ENCODE measurements at regions not wholly inside any gene's neighbourhood (a gene's known extent, or its start where the extent isn't known, plus 50 kb on each side); places are given as distances from the start of the nearest gene placed in this dataset.

DNA sequence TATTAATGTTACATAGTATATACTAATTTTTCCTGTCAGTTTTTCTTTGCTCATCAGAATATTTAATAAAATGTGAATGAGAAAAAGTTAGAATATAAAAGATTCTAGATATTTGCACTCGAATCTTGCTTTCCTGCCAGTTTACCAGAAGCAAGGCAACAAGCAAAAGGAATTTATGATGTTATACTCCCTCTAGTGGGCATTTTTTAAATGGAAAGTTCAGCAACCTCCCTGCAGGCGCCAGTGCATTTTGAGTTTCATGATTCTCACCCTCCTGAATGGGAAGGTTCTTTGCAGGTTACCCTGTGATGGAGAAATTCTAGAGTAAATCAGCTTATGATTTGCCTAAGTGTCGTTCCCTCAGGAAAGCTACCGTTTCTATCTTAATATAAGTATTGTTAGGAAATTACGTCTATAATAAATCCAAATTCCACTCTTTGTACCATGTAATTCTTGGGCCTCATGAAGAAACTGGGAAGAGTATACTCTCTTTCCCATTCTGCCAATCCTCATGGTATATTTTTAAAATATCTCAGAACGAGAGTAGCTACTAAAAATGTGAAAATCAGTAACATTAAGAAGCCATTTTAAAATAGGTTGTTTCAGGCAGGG lies 350.0 kb downstream of the CRPPA start (continued):
- TF ChIP-seq EZH2 (IDR thresholded peaks at IDR 0.05; ENCODE audit: low read depth, unreplicated experiment): no peak

GRCh38 chr7:16070806-16071205 lies 350.5 kb downstream of the CRPPA start:
- H3K27me3 ChIP-seq (ENCODE audit: insufficient read depth): no peaks in the 10 kb centered on the region
- Mint-ChIP-seq H3K36me3 (ENCODE audit: low read depth) (no peaks in the 10 kb centered on the region), H3K9me3 (no peaks in the 10 kb centered on the region), H3K27me3 (ENCODE audit: insufficient read depth, low read depth, poor library complexity) (no peaks in the 10 kb centered on the region), H3K4me3 (no peak overlapping the region), H3K4me1 (peaks cover 14% of the 10 kb centered on the region; the same call in 2 of the 3 replicates), H3K27ac (no peak overlapping the region)
- no peak overlapping the region for H3K4me2 ChIP-seq
- no peak overlapping the region for H3K27ac ChIP-seq (ENCODE audit: low read depth)
- no peak for DNase-seq (ENCODE audit: low spot score)
- no peaks in the 10 kb centered on the region for H3K9me2 ChIP-seq (ENCODE audit: insufficient read depth)
- no peak overlapping the region for H2AFZ ChIP-seq
- ATAC-seq: no peak
- peaks cover 3% of the 10 kb centered on the region; the same call in 1 of the 2 replicates for H3K4me1 ChIP-seq (ENCODE audit: insufficient read depth)
- H3K36me3 ChIP-seq (ENCODE audit: insufficient read depth): no peaks in the 10 kb centered on the region
- H4K20me1 ChIP-seq (replicated peaks; ENCODE audit: insufficient read depth): no peaks in the 10 kb centered on the region
- TF ChIP-seq STAT1 (IDR thresholded peaks at IDR 0.05; ENCODE audit: unreplicated experiment) (no peak), ZNF331 (CRISPR knock-in tag; IDR thresholded peaks at IDR 0.05; ENCODE audit: low read depth) (no peak), EZH2 (IDR thresholded peaks at IDR 0.05; ENCODE audit: low read depth, unreplicated experiment) (no peak), CTCF (conservative IDR thresholded peaks at IDR 0.05; ENCODE audit: low read depth in 2 of 2) (no peak), JUNB (IDR thresholded peaks at IDR 0.05; ENCODE audit: unreplicated experiment) (no peak), CREB1 (CRISPR knock-in tag; IDR thresholded peaks at IDR 0.05; ENCODE audit: low read depth) (no peak), POLR2AphosphoS5 (IDR thresholded peaks at IDR 0.05; ENCODE audit: low read depth) (no peak), ZNF462 (CRISPR knock-in tag; IDR thresholded peaks at IDR 0.05) (no peak), NANOG (IDR thresholded peaks at IDR 0.05; ENCODE audit: borderline replicate concordance) (no peak), ZNF114 (CRISPR knock-in tag; IDR thresholded peaks at IDR 0.05) (no peak), EZH2phosphoT487 (IDR thresholded peaks at IDR 0.05; ENCODE audit: unreplicated experiment) (no peak)
- TF ChIP-seq, protein P1, sequence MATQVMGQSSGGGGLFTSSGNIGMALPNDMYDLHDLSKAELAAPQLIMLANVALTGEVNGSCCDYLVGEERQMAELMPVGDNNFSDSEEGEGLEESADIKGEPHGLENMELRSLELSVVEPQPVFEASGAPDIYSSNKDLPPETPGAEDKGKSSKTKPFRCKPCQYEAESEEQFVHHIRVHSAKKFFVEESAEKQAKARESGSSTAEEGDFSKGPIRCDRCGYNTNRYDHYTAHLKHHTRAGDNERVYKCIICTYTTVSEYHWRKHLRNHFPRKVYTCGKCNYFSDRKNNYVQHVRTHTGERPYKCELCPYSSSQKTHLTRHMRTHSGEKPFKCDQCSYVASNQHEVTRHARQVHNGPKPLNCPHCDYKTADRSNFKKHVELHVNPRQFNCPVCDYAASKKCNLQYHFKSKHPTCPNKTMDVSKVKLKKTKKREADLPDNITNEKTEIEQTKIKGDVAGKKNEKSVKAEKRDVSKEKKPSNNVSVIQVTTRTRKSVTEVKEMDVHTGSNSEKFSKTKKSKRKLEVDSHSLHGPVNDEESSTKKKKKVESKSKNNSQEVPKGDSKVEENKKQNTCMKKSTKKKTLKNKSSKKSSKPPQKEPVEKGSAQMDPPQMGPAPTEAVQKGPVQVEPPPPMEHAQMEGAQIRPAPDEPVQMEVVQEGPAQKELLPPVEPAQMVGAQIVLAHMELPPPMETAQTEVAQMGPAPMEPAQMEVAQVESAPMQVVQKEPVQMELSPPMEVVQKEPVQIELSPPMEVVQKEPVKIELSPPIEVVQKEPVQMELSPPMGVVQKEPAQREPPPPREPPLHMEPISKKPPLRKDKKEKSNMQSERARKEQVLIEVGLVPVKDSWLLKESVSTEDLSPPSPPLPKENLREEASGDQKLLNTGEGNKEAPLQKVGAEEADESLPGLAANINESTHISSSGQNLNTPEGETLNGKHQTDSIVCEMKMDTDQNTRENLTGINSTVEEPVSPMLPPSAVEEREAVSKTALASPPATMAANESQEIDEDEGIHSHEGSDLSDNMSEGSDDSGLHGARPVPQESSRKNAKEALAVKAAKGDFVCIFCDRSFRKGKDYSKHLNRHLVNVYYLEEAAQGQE (IDR thresholded peaks at IDR 0.05; ENCODE audit: unreplicated experiment): no peak
- TF ChIP-seq, protein P2, sequence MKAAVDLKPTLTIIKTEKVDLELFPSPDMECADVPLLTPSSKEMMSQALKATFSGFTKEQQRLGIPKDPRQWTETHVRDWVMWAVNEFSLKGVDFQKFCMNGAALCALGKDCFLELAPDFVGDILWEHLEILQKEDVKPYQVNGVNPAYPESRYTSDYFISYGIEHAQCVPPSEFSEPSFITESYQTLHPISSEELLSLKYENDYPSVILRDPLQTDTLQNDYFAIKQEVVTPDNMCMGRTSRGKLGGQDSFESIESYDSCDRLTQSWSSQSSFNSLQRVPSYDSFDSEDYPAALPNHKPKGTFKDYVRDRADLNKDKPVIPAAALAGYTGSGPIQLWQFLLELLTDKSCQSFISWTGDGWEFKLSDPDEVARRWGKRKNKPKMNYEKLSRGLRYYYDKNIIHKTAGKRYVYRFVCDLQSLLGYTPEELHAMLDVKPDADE (IDR thresholded peaks at IDR 0.05): no peak
- H3F3A ChIP-seq (replicated peaks; ENCODE audit: low read depth): no peaks in the 10 kb centered on the region
- H3K4me3 ChIP-seq: no peak overlapping the region
- no peaks in the 10 kb centered on the region for H3K79me2 ChIP-seq (replicated peaks; ENCODE audit: insufficient read depth)

All from GM23338 (cell line).